ENCODE measurements at regions not wholly inside any gene's neighbourhood (a gene's known extent, or its start where the extent isn't known, plus 50 kb on each side); places are given as distances from the start of the nearest gene placed in this dataset.
"Not testable (repeated sequence)": the region's sequence is repeated elsewhere in the genome, so short reads cannot be mapped to it uniquely, and the experiment has no call there.

DNA sequence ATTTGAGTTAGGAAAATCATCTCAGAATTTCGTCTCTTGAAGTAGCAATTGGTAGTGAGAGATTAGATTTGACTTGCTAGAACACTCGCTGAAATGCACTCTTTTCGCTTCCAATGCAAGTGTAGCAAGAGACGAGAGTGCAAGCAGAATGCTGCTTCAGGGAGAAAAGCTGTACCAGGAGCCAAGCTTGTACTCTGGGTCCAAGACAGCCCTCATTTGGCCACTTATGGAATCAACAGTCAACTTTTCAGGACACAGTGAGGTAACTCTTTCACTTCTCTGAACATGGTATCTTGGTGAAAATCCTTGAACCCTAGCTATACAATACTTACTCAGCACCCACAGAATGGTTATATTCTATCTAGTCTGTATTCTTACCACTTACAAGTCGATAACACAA is 107.6 kb upstream of the TERB2 start:
- not testable (repeated sequence) for H3K4me2 ChIP-seq (ENCODE audit: insufficient read depth, insufficient read length, low read length); H3K9me3 Mint-ChIP-seq; H2BK12ac ChIP-seq (ENCODE audit: insufficient read length, low read depth, low read length); H3K79me2 ChIP-seq (ENCODE audit: insufficient read depth, low read length); H3K56ac ChIP-seq (ENCODE audit: insufficient read length, low read depth, low read length); H2AFZ ChIP-seq (ENCODE audit: low read length); H2BK120ac ChIP-seq (ENCODE audit: low read depth, low read length, poor library complexity, severe bottlenecking); H3K14ac ChIP-seq (ENCODE audit: insufficient read depth, low read length); H4K20me1 ChIP-seq (ENCODE audit: control insufficient read depth, insufficient read depth, insufficient read length); H3K27ac Mint-ChIP-seq; H3K4me3 Mint-ChIP-seq; H3K4me1 Mint-ChIP-seq; H3K4me1 ChIP-seq (ENCODE audit: insufficient read depth, low read length); H3K18ac ChIP-seq (ENCODE audit: insufficient read length, low read depth, low read length); H2BK5ac ChIP-seq (ENCODE audit: insufficient read length, low read length); H2BK20ac ChIP-seq (ENCODE audit: low read depth, low read length, poor library complexity, severe bottlenecking); DNase-seq; H3K4ac ChIP-seq (ENCODE audit: low read depth, low read length); H3K79me1 ChIP-seq (ENCODE audit: insufficient read depth, low read depth, low read length, poor library complexity, severe bottlenecking); H3T11ph ChIP-seq (ENCODE audit: low read length); H3K27ac ChIP-seq (ENCODE audit: insufficient read length, low read depth, low read length); H3K36me3 Mint-ChIP-seq (ENCODE audit: insufficient read depth in 1 of 3, low read depth in 3 of 3); H2BK15ac ChIP-seq (ENCODE audit: low read depth, low read length); H4K91ac ChIP-seq (ENCODE audit: insufficient read length, low read depth, low read length); H3K27me3 ChIP-seq (ENCODE audit: insufficient read depth, low read length); H4K5ac ChIP-seq (ENCODE audit: insufficient read length, low read depth, low read length); H4K8ac ChIP-seq (replicated peaks; ENCODE audit: insufficient read length, low read depth, low read length); H2AK5ac ChIP-seq (ENCODE audit: insufficient read length, low read length); H3K9me3 ChIP-seq (ENCODE audit: control insufficient read depth, low read depth, low read length); H3K23me2 ChIP-seq (ENCODE audit: insufficient read length, low read depth, low read length, poor library complexity, severe bottlenecking); H3K23ac ChIP-seq (ENCODE audit: insufficient read length, low read depth, low read length); H3K9ac ChIP-seq (ENCODE audit: extremely low read depth, insufficient read length, low read length); H3K27me3 Mint-ChIP-seq (ENCODE audit: low read depth)
- WGBS (ENCODE audit: extremely low coverage, insufficient read length, low lambda C conversion rate): no CpG with 5 or more reads among the region's 5 CpGs

DNA sequence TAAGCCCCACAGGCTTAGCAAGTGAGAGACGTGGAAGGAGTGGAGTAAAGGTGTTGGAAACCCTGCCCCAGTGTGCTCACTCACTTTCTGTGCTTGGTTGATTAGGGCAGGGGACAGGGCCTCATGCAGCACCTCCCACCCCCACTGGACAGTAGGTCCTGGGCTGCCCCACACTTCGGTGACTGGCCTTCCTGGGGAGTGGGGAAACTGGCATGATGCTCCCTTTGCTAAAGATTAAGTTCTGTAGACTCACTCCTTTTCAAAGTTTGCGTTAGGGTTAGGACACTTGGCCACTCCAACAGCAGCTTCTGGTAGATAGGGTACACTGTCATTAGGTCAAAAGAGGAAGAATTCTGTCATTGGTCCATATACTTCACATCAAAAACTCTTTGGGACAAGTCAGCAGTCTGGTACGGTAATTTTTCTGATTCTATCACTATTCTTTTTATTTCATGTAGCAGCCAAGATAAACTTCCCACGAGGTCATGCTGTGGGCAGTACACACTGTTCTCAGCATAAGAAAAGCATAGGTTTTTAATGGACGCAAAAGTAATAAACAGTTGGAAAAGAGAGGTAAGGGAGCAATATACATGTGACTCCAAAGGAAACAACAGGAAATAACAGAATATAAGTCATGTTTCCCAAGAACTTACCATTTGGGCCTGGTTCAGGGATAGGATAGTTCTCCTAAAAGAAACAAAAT is 106.6 kb upstream of the TERB2 start:
- not testable (repeated sequence) for H3K18ac ChIP-seq (ENCODE audit: insufficient read length, low read depth, low read length); H3K9me3 Mint-ChIP-seq; H3K4me2 ChIP-seq (ENCODE audit: insufficient read depth, insufficient read length, low read length); H4K91ac ChIP-seq (ENCODE audit: insufficient read length, low read depth, low read length); H3K27me3 Mint-ChIP-seq (ENCODE audit: low read depth); H3K23ac ChIP-seq (ENCODE audit: insufficient read length, low read depth, low read length); H2AFZ ChIP-seq (ENCODE audit: low read length); H4K8ac ChIP-seq (replicated peaks; ENCODE audit: insufficient read length, low read depth, low read length); H3K27ac ChIP-seq (ENCODE audit: insufficient read length, low read depth, low read length); H2AK5ac ChIP-seq (ENCODE audit: insufficient read length, low read length); H3T11ph ChIP-seq (ENCODE audit: low read length); H3K14ac ChIP-seq (ENCODE audit: insufficient read depth, low read length); H3K4ac ChIP-seq (ENCODE audit: low read depth, low read length); H2BK120ac ChIP-seq (ENCODE audit: low read depth, low read length, poor library complexity, severe bottlenecking); H3K9me3 ChIP-seq (ENCODE audit: control insufficient read depth, low read depth, low read length); H2BK15ac ChIP-seq (ENCODE audit: low read depth, low read length); H3K4me3 Mint-ChIP-seq; H3K4me1 ChIP-seq (ENCODE audit: insufficient read depth, low read length); H2BK12ac ChIP-seq (ENCODE audit: insufficient read length, low read depth, low read length); H3K79me1 ChIP-seq (ENCODE audit: insufficient read depth, low read depth, low read length, poor library complexity, severe bottlenecking); H2BK20ac ChIP-seq (ENCODE audit: low read depth, low read length, poor library complexity, severe bottlenecking); H3K27me3 ChIP-seq (ENCODE audit: insufficient read depth, low read length); H3K9ac ChIP-seq (ENCODE audit: extremely low read depth, insufficient read length, low read length); H3K36me3 Mint-ChIP-seq (ENCODE audit: insufficient read depth in 1 of 3, low read depth in 3 of 3); H3K23me2 ChIP-seq (ENCODE audit: insufficient read length, low read depth, low read length, poor library complexity, severe bottlenecking); DNase-seq; H3K4me1 Mint-ChIP-seq; H3K56ac ChIP-seq (ENCODE audit: insufficient read length, low read depth, low read length); H3K79me2 ChIP-seq (ENCODE audit: insufficient read depth, low read length); H3K27ac Mint-ChIP-seq; H4K5ac ChIP-seq (ENCODE audit: insufficient read length, low read depth, low read length); H2BK5ac ChIP-seq (ENCODE audit: insufficient read length, low read length); H4K20me1 ChIP-seq (ENCODE audit: control insufficient read depth, insufficient read depth, insufficient read length)
- no CpG with 5 or more reads among the region's 6 CpGs for WGBS (ENCODE audit: extremely low coverage, insufficient read length, low lambda C conversion rate)
